ENCODE measurements at regions not wholly inside any gene's neighbourhood (a gene's known extent, or its start where the extent isn't known, plus 50 kb on each side); places are given as distances from the start of the nearest gene placed in this dataset.
"Not testable (repeated sequence)": the region's sequence is repeated elsewhere in the genome, so short reads cannot be mapped to it uniquely, and the experiment has no call there.

GRCh38 chr9:135173066-135173465 lies 85.6 kb downstream of the OLFM1 start:
- no peak for DNase-seq (ENCODE audit: low spot score)

- DNase-seq (ENCODE audit: low spot score) = no peak
These were observed 86.8 kb downstream of the OLFM1 start for GRCh38 chr9:135174248-135174647.

- DNase-seq (ENCODE audit: low spot score) = no peak
These were observed 87.5 kb downstream of the OLFM1 start for GRCh38 chr9:135174981-135175380.

GRCh38 chr9:135176284-135176683 lies 88.8 kb downstream of the OLFM1 start:
- DNase-seq (ENCODE audit: low spot score) = no peak

- DNase-seq (ENCODE audit: low spot score) = not testable (repeated sequence)
These were observed 90.1 kb downstream of the OLFM1 start for GRCh38 chr9:135177562-135177961.

GRCh38 chr9:135178498-135178897 lies 91.0 kb downstream of the OLFM1 start:
- DNase-seq (ENCODE audit: low spot score) = no peak

- DNase-seq (ENCODE audit: low spot score) = no peak
These were observed 91.6 kb downstream of the OLFM1 start for GRCh38 chr9:135179041-135179440.

- DNase-seq (ENCODE audit: low spot score) = no peak
These were observed 92.5 kb downstream of the OLFM1 start for GRCh38 chr9:135179976-135180375.

- no peak for DNase-seq (ENCODE audit: low spot score)
These were observed 93.1 kb downstream of the OLFM1 start for GRCh38 chr9:135180586-135180985.

GRCh38 chr9:135181336-135181735 lies 93.9 kb downstream of the OLFM1 start:
- DNase-seq (ENCODE audit: low spot score) = no peak

GRCh38 chr9:135181841-135182240 lies 94.4 kb downstream of the OLFM1 start:
- DNase-seq (ENCODE audit: low spot score) = not testable (repeated sequence)

- no peak for DNase-seq (ENCODE audit: low spot score)
These were observed 95.6 kb downstream of the OLFM1 start for GRCh38 chr9:135183069-135183468.

GRCh38 chr9:135183528-135184180 lies 96.2 kb downstream of the OLFM1 start:
- DNase-seq (ENCODE audit: low spot score) = no peak

GRCh38 chr9:135184181-135185053 lies 96.9 kb downstream of the OLFM1 start:
- DNase-seq (ENCODE audit: low spot score) = no peak

- DNase-seq (ENCODE audit: low spot score) = no peak
These were observed 97.6 kb downstream of the OLFM1 start for GRCh38 chr9:135185060-135185459.

GRCh38 chr9:135186248-135187164 lies 99.0 kb downstream of the OLFM1 start:
- DNase-seq (ENCODE audit: low spot score) = no peak

GRCh38 chr9:135187365-135187764 lies 99.9 kb downstream of the OLFM1 start:
- DNase-seq (ENCODE audit: low spot score) = no peak

GRCh38 chr9:135188681-135189151 lies 101.2 kb downstream of the OLFM1 start:
- no peak for DNase-seq (ENCODE audit: low spot score)

GRCh38 chr9:135189497-135189896 lies 102.0 kb downstream of the OLFM1 start:
- DNase-seq (ENCODE audit: low spot score) = no peak

- DNase-seq (ENCODE audit: low spot score) = no peak
These were observed 103.5 kb downstream of the OLFM1 start for GRCh38 chr9:135190789-135191577.

- no peak for DNase-seq (ENCODE audit: low spot score)
These were observed 105.2 kb downstream of the OLFM1 start for GRCh38 chr9:135192686-135193085.

Data from mesenteric fat pad (tissue), 1 donor.